PC-9 (cell line): ENCODE measurements at regions not wholly inside any gene's neighbourhood (a gene's known extent, or its start where the extent isn't known, plus 50 kb on each side); places are given as distances from the start of the nearest gene placed in this dataset.

Experiments
- CTCF ChIP-seq: fragments of 200-600 bp; sonication (generic); conservative IDR thresholded peaks from 2 replicates; pipeline ENCODE4 v1.6.1; 2017; ENCODE audit warnings: mixed run types, antibody characterized with exemption, mild to moderate bottlenecking, moderate library complexity
- EZH2 ChIP-seq: fragments of 200-600 bp; sonication (generic); IDR thresholded peaks from 2 replicates; pipeline ENCODE4 v1.8.0; 2017; ENCODE audit warnings: antibody characterized with exemption, low read depth

GRCh38 chr3:40779039-40779438, 254.3 kb downstream of the ZNF621 start:
- TF ChIP-seq EZH2 = no peak
- TF ChIP-seq CTCF = no peak
